GM18858 (cell line): ENCODE measurements at regions not wholly inside any gene's neighbourhood (a gene's known extent, or its start where the extent isn't known, plus 50 kb on each side); places are given as distances from the start of the nearest gene placed in this dataset.
"Not testable (repeated sequence)": the region's sequence is repeated elsewhere in the genome, so short reads cannot be mapped to it uniquely, and the experiment has no call there.

Source experiments
- ATAC-seq: cut with Tn5 transposase; IDR thresholded peaks from one replicate; pipeline ENCODE4 v1.9.1; 2021; ENCODE audit not compliant: unreplicated experiment

GRCh38 chr3:144499001-144499930, 527.6 kb downstream of the DIPK2A start:
- no peak for ATAC-seq

- no peak for ATAC-seq
Measured at GRCh38 chr3:144501467-144501866, 529.8 kb downstream of the DIPK2A start.

GRCh38 chr3:144502402-144502801, 530.8 kb downstream of the DIPK2A start:
- no peak for ATAC-seq

DNA sequence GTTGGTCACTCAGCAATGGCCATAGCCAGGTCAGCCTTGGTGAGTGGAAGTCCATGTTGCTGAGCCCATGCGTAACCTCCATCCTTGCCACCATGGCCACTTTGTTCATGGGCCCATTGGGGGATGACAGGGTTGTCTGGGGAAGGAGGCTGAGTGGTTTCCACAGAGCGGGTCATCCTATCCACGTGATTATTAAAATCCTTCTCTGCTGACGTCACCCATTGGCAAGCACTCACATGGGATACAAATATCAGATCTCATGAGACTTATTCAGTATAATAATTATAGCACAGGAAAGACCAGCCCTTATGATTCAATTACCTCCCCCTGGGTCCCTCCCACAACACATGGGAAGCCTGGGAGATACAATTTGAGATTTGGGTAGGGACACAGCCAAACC, 534.8 kb downstream of the DIPK2A start:
- not testable (repeated sequence) for ATAC-seq

GRCh38 chr3:144511346-144511745, 539.7 kb downstream of the DIPK2A start:
- no peak for ATAC-seq

- no peak for ATAC-seq
Measured at GRCh38 chr3:144516026-144516425, 544.4 kb downstream of the DIPK2A start.

- no peak for ATAC-seq
Measured at GRCh38 chr3:144516589-144516988, 545.0 kb downstream of the DIPK2A start.

DNA sequence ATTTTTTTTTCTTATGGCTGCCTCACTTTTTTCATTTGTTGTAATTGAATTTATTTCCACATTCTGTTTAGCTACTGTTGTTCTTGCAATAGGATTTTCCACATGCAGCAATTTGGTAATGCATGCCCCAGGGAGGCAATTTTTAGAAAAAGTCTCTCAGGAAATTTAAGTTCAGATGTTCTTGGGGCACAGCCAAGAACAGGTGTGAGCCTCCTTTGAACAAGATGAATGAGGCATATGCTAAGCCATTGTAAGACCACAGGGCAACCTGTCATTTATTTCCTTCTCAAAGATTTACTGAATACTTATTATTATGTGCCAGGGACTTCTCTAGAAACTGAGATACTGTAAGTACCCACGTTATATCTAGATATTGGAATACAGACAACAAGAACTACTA, 549.5 kb downstream of the DIPK2A start:
- no peak for ATAC-seq

- no peak for ATAC-seq
Measured at GRCh38 chr3:144522456-144522855, 550.8 kb downstream of the DIPK2A start.

GRCh38 chr3:144523396-144523795, 551.8 kb downstream of the DIPK2A start:
- ATAC-seq, result no peak

DNA sequence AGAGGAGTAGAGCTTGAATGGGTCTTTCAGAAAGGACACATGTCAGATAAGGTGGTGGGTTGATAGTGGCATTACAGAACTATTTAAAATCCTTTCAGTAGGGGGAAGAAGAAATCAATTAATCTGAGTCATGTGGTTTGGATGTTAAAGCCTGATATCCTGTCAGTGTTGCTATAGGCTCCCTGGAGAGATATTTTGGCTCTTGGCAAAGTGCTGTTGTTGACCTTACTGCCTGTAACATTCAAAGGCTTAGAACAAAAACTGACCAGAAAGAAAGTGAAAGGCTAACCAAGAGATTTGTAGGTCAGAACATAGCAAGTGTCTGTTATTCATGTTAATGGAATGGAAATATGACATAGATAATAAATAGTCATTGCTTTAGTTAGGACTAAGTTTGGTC, 552.9 kb downstream of the DIPK2A start:
- ATAC-seq, result no peak

- no peak for ATAC-seq
Measured at GRCh38 chr3:144529566-144529965, 557.9 kb downstream of the DIPK2A start.

DNA sequence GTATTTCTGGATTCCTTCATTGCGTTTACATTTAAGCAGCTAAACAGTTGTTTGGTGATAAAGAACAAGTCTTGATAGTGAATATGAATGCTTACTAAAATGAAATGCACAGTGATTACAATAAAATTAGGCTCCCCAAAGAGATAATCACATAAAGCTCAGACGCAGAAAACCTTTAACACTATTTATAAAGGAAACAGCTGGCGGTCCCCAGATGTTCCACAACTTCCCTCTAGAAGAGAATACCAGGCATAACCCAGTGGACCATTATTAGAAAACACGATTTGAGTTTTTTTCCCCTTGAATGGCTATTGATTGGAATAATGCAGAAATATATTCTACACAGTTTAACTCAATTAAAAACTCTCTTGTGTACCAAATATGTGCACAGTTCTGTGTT, 573.2 kb downstream of the DIPK2A start:
- no peak for ATAC-seq

DNA sequence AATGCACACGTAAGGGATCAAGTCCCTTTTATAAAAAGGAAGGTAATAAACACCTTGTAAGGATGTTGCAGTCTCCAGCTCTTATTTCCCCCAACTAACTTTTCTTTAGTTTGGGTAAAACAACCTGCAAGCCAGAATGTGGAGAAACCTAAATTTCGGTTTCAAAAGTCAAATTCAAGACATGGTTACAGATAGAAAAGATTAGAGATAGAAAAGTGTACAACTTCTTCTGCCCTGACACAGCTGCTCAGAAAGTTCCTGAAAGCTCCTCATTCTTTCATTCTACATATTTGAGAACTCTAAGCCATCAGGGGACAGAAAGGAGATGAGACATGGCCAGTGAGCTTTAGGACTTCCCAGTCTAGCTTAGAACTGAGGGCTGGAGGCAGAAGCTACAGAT, 574.9 kb downstream of the DIPK2A start:
- ATAC-seq, result no peak

- no peak for ATAC-seq
Measured at GRCh38 chr3:144548346-144548745, 576.7 kb downstream of the DIPK2A start.

- no peak for ATAC-seq
Measured at GRCh38 chr3:144549166-144549565, 577.5 kb downstream of the DIPK2A start.

- no peak for ATAC-seq
Measured at GRCh38 chr3:144552346-144553057, 580.9 kb downstream of the DIPK2A start.

GRCh38 chr3:144553301-144553700, 581.7 kb downstream of the DIPK2A start:
- ATAC-seq, result no peak

GRCh38 chr3:144554889-144555288, 583.3 kb downstream of the DIPK2A start:
- ATAC-seq, result no peak

GRCh38 chr3:144556392-144556791, 584.8 kb downstream of the DIPK2A start:
- peak; percentile 98 for ATAC-seq

- no peak for ATAC-seq
Measured at GRCh38 chr3:144557515-144557914, 585.9 kb downstream of the DIPK2A start.

DNA sequence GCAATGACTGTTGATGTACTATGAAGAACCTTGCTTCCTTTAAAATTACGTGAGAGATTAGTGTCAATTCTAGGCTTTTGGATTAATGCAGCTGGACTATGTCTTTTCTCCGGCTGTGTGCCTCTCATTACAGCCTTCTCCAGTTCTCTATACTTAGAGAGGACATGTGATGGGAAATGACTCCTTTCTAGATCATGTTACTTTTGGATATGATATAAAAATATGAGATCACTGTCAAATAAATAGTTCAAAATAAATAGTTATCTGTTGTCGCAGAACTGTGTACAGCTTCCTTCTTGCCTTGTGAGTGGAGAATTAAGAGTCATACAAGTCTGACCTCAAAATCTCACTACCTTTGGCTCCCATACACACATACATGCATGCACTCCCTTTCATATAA, 592.4 kb downstream of the DIPK2A start:
- no peak for ATAC-seq
